Natural killer cell (primary cell): ENCODE measurements at regions not wholly inside any gene's neighbourhood (a gene's known extent, or its start where the extent isn't known, plus 50 kb on each side); places are given as distances from the start of the nearest gene placed in this dataset.

Source experiments
- ATAC-seq, 3 donors: fragments of 150-1000 bp in 2 of 3; fragments of 200-7000 bp in 1 of 3; cut with Tn5 transposase; 1 replicate in 1 of 3; 2 replicates in 2 of 3; pipeline ENCODE4 v1.10.0; 2021; ENCODE audit warnings: mild to moderate bottlenecking in 2 of 3, moderate library complexity in 2 of 3
- DNase-seq, 2 donors: peaks; one replicate each; pipeline versions ENCODE4 v3.0.0 to v3.0.0-alpha.2; 2013 to 2021; ENCODE audit warnings: mixed read lengths in 1 of 2
- H3K27ac ChIP-seq: one replicate; pipeline ENCODE4 v1.5.1; 2013; ENCODE audit warnings: mild to moderate bottlenecking, low read length
- H3K27me3 ChIP-seq: one replicate; pipeline ENCODE4 v1.6.1; 2013; ENCODE audit warnings: low read length; ENCODE audit not compliant: control insufficient read depth, insufficient read depth
- H3K36me3 ChIP-seq: one replicate; pipeline ENCODE4 v1.6.1; 2013; ENCODE audit warnings: low read length; ENCODE audit not compliant: control insufficient read depth, insufficient read depth
- H3K4me1 ChIP-seq: one replicate; pipeline ENCODE4 v1.6.1; 2013; ENCODE audit warnings: low read length; ENCODE audit not compliant: control insufficient read depth, insufficient read depth
- H3K4me3 ChIP-seq: one replicate; pipeline ENCODE4 v1.5.1; 2013; ENCODE audit warnings: low read length
- H3K9me3 ChIP-seq: one replicate; pipeline ENCODE4 v1.6.1; 2013; ENCODE audit warnings: low read length; ENCODE audit not compliant: control insufficient read depth, insufficient read depth
- H3K27ac Mint-ChIP-seq, 2 donors: one replicate each; pipeline ENCODE4 v1.8.0; 2022; ENCODE audit warnings: mild to moderate bottlenecking in 2 of 2, mixed read lengths in 2 of 2, moderate library complexity in 1 of 2
- H3K27me3 Mint-ChIP-seq, 2 donors: one replicate each; pipeline ENCODE4 v1.8.0; 2022; ENCODE audit warnings: low read depth in 2 of 2, mixed read lengths in 2 of 2
- H3K36me3 Mint-ChIP-seq: one replicate; pipeline ENCODE4 v1.8.0; 2022; ENCODE audit warnings: mixed read lengths
- H3K4me1 Mint-ChIP-seq, 2 donors: one replicate each; pipeline ENCODE4 v1.8.0; 2022; ENCODE audit warnings: mixed read lengths in 2 of 2
- H3K4me3 Mint-ChIP-seq: one replicate; pipeline ENCODE4 v1.8.0; 2022; ENCODE audit warnings: mild to moderate bottlenecking, moderate library complexity, mixed read lengths
- H3K9me3 Mint-ChIP-seq, 2 donors: one replicate each; pipeline ENCODE4 v1.8.0; 2022; ENCODE audit warnings: mixed read lengths in 2 of 2
- CTCF ChIP-seq: fragments of 200-600 bp; IDR thresholded peaks from one replicate; pipeline ENCODE4 v1.8.0; 2022; ENCODE audit warnings: antibody characterized with exemption
- WGBS: methylation state at CpG from one replicate; pipeline ENCODE4 v1.1.7; 2013; ENCODE audit warnings: missing lambda C conversion rate; ENCODE audit not compliant: insufficient coverage; 5-methylcytosine and 5-hydroxymethylcytosine counted together
- intact Hi-C: fragments of 100-400 bp; cut with micrococcal nuclease; formaldehyde crosslinking; loops from one replicate; pipeline ENCODE4 v1.14.2; 2022

- Mint-ChIP-seq H3K4me1 (no peaks in the 10 kb centered on the region), H3K36me3 (no peaks in the 10 kb centered on the region), H3K9me3 (no peaks in the 10 kb centered on the region), H3K27ac (no peak overlapping the region), H3K4me3 (no peak overlapping the region), H3K27me3 (no peaks in the 10 kb centered on the region)
- H3K27me3 ChIP-seq = no peaks in the 10 kb centered on the region
- H3K4me3 ChIP-seq = no peak overlapping the region
- intact Hi-C loops = no loop called here
- H3K4me1 ChIP-seq = no peaks in the 10 kb centered on the region
- 90% methylated on average over 11 of the region's 12 CpGs for WGBS
- no peak overlapping the region for H3K27ac ChIP-seq
- no peaks in the 10 kb centered on the region for H3K36me3 ChIP-seq
- ATAC-seq = no peak
- TF ChIP-seq CTCF = no peak
- H3K9me3 ChIP-seq = no peaks in the 10 kb centered on the region
- DNase-seq = no peak
Measured at GRCh38 chr13:40457929-40458719, 208.3 kb downstream of the FOXO1 start.

GRCh38 chr13:40458720-40458990 is 207.8 kb downstream of the FOXO1 start:
- H3K4me3 Mint-ChIP-seq = no peak overlapping the region
- Histone ChIP-seq H3K4me3 (no peak overlapping the region), H3K27ac (no peak overlapping the region), H3K27me3 (no peaks in the 10 kb centered on the region), H3K36me3 (no peaks in the 10 kb centered on the region), H3K9me3 (no peaks in the 10 kb centered on the region), H3K4me1 (no peaks in the 10 kb centered on the region)
- intact Hi-C loops = no loop called here
- WGBS = 86% methylated on average over 7 of the region's 7 CpGs
- no peaks in the 10 kb centered on the region for H3K9me3 Mint-ChIP-seq
- no peaks in the 10 kb centered on the region for H3K36me3 Mint-ChIP-seq
- no peaks in the 10 kb centered on the region for H3K27me3 Mint-ChIP-seq
- no peak for DNase-seq
- no peak overlapping the region for H3K27ac Mint-ChIP-seq
- H3K4me1 Mint-ChIP-seq = no peaks in the 10 kb centered on the region
- TF ChIP-seq CTCF = no peak
- ATAC-seq = no peak

- Mint-ChIP-seq H3K27ac (no peak overlapping the region), H3K4me1 (no peaks in the 10 kb centered on the region), H3K36me3 (no peaks in the 10 kb centered on the region), H3K9me3 (no peaks in the 10 kb centered on the region), H3K27me3 (no peaks in the 10 kb centered on the region), H3K4me3 (no peak overlapping the region)
- Histone ChIP-seq H3K4me3 (no peak overlapping the region), H3K27me3 (no peaks in the 10 kb centered on the region), H3K9me3 (no peaks in the 10 kb centered on the region), H3K4me1 (no peaks in the 10 kb centered on the region), H3K36me3 (no peaks in the 10 kb centered on the region), H3K27ac (no peak overlapping the region)
- 95% methylated on average over 3 of the region's 3 CpGs for WGBS
- DNase-seq (no peak), ATAC-seq (no peak)
- intact Hi-C loops = no loop called here
- TF ChIP-seq CTCF = no peak
Measured at GRCh38 chr13:40460116-40460515, 206.3 kb downstream of the FOXO1 start.
